Colonic mucosa (tissue), 4 donors: ENCODE measurements at regions not wholly inside any gene's neighbourhood (a gene's known extent, or its start where the extent isn't known, plus 50 kb on each side); places are given as distances from the start of the nearest gene placed in this dataset.

ENCODE experiments used
- DNase-seq: peaks from one replicate; pipeline ENCODE4 v3.0.0-alpha.2; 2020
- H3K27ac ChIP-seq: fragments of 200-600 bp; one replicate; pipeline ENCODE4 v1.8.0; 2021
- H3K27me3 ChIP-seq: fragments of 200-600 bp; one replicate; pipeline ENCODE4 v1.8.0; 2021
- H3K36me3 ChIP-seq: fragments of 200-600 bp; one replicate; pipeline ENCODE4 v1.8.0; 2021
- H3K4me1 ChIP-seq: fragments of 200-600 bp; one replicate; pipeline ENCODE4 v1.8.0; 2021; ENCODE audit warnings: mild to moderate bottlenecking
- H3K4me3 ChIP-seq: fragments of 200-600 bp; one replicate; pipeline ENCODE4 v1.8.0; 2021
- H3K9ac ChIP-seq, 2 donors: one replicate each; pipeline ENCODE4 v1.7.0; 2013; ENCODE audit warnings: control low read depth in 2 of 2, low read depth in 2 of 2, low read length in 2 of 2
- H3K9me3 ChIP-seq: fragments of 200-600 bp; one replicate; pipeline ENCODE4 v1.8.0; 2021
- CTCF ChIP-seq: fragments of 200-600 bp; IDR thresholded peaks from one replicate; pipeline ENCODE4 v1.8.0; 2022; ENCODE audit warnings: antibody characterized with exemption, mild to moderate bottlenecking
- intact Hi-C: fragments of 100-400 bp; cut with DNase I; formaldehyde crosslinking; loops from one replicate; pipeline ENCODE4 v1.14.1; 2022
- donor health status: healthy.
- donor health status: DM: no; HTN: no; CAD: no.
- donor health status: DM: no; HTN: no; CAD: no.

DNA sequence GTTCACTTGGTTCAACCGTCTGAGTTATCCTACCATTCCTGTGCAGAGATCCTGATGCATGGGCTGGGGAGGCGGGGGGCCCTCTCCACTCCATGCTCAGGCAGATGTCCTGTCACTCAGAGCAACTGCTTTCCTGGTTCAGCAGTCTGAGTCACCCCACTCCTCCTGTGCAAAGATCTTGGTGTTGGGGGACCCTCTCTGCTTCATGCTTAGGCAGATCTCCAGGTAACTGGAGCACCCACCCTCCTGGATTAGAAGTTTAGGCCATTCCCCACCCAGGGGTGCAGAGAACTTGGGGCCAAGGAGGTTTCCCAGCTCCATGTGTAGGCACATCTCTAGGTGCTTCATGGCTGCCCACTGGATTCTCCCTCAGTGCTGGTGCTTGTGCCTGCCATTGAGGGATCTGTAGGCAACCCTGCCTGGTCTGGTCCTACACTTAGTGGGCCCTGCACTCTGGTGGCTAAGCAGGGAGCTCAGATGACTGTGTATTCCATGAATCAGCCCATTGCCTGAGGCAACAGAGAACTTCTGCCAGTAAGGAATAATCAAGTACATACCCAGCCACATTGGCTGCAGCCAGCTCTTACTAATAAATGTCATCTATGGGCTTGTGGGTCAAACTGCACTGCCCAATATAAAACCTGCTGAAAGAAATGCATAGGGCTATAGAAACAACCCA, 465.4 kb upstream of the THBS1 start:
- TF ChIP-seq CTCF: no peak
- no peaks in the 10 kb centered on the region for H3K27me3 ChIP-seq

DNA sequence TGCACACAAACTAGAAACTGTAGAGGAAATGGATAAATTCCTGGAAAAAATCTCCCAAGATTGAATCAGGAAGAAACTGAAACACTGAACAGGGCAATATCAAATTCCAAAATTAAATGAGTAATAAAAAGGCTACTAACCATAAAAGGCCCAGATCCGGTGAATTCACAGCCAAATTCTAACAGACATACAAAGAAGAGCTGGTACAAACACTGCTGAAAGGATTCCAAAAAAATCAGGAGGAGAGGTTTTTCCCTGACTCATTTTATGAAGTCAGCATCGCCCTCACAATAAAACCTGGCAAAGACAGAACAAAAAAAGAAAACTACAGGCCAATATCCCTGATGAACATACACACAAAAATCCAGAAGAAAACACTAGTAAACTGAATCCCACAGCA, 462.4 kb upstream of the THBS1 start:
- no peaks in the 10 kb centered on the region for H3K27me3 ChIP-seq
- no peaks in the 10 kb centered on the region for H3K9me3 ChIP-seq
- no peaks in the 10 kb centered on the region for H3K36me3 ChIP-seq
- no peaks in the 10 kb centered on the region for H3K4me1 ChIP-seq
- no peak overlapping the region for H3K9ac ChIP-seq
- H3K4me3 ChIP-seq: no peak overlapping the region
- no peak for DNase-seq
- no peak for TF ChIP-seq CTCF
- H3K27ac ChIP-seq: no peak overlapping the region
- intact Hi-C loops: no loop called here

More for the DNA sequence above, 465.4 kb upstream of the THBS1 start:
- Histone ChIP-seq H3K27ac (no peak overlapping the region), H3K36me3 (no peaks in the 10 kb centered on the region), H3K9ac (no peak overlapping the region), H3K4me3 (no peak overlapping the region), H3K9me3 (no peaks in the 10 kb centered on the region), H3K4me1 (no peaks in the 10 kb centered on the region)
- no peak for DNase-seq
- intact Hi-C loops: no loop called here

- DNase-seq: no peak
- no peaks in the 10 kb centered on the region for H3K27me3 ChIP-seq
- no peak overlapping the region for H3K27ac ChIP-seq
- no peak overlapping the region for H3K4me3 ChIP-seq
- no peaks in the 10 kb centered on the region for H3K36me3 ChIP-seq
- no peak overlapping the region for H3K9ac ChIP-seq
- no peaks in the 10 kb centered on the region for H3K9me3 ChIP-seq
- no peak for TF ChIP-seq CTCF
- no peaks in the 10 kb centered on the region for H3K4me1 ChIP-seq
- intact Hi-C loops: no loop called here
These were observed 456.7 kb upstream of the THBS1 start for GRCh38 chr15:39124155-39124552.

DNA sequence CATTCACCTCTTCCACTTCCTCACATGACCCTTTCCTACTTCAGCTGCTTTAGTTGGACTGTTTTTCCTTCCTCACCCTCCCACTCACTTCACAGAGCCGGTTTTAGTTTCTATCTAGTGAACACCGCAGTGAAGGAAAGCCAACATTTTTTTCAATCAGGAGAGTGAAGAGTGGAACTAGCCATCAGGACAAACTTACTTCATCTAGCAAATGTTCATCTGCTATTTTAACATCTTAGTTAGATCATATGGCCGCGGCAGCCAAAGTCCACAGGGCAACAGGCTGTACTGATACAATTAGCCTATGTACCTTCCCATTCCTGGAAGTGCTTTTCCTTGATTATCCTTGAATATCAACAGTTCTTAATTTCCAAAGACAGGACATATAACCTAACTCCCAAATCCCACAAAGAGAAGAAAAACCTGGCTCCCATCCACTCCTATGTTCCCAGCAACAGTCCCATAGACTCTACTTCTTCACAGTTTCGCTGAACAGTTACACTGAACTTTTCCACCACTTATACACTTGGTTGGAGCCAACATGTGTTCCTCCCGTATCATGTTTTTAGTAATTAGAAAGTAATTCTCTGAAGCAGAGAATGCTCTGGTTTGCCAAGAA, 456.2 kb upstream of the THBS1 start:
- Histone ChIP-seq H3K4me1 (no peaks in the 10 kb centered on the region), H3K9me3 (no peaks in the 10 kb centered on the region), H3K9ac (no peak overlapping the region), H3K4me3 (no peak overlapping the region), H3K36me3 (no peaks in the 10 kb centered on the region), H3K27ac (no peak overlapping the region), H3K27me3 (no peaks in the 10 kb centered on the region)
- TF ChIP-seq CTCF: no peak
- intact Hi-C loops: loop anchor here (5.0 kb wide), 1 partner anchor 458 kb away; the partner anchor contains the start of gene THBS1
- no peak for DNase-seq

DNA sequence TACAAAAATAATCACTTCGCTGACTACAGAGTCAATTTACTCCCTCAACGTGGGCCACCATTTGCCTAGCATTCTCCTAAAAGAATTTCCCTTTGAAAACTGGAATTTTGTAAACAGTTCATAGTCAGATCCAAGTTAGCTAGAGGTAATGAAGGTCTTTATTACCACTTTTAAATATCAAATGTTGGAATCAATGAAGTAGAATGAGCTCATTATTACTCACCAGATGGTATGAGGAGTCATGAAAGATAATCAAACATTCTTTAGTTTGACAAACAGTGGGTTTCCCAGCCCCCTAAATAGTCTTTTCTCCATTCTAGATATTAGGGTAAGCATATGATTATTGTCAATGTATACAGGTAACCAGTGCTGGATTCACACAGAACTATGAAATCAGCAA, 455.7 kb upstream of the THBS1 start:
- TF ChIP-seq CTCF: no peak
- intact Hi-C loops: loop anchor here (5.0 kb wide), 1 partner anchor 457 kb away; the partner anchor contains the start of gene THBS1
- Histone ChIP-seq H3K27ac (no peak overlapping the region), H3K9ac (no peak overlapping the region), H3K9me3 (no peaks in the 10 kb centered on the region), H3K4me1 (no peaks in the 10 kb centered on the region), H3K4me3 (no peak overlapping the region), H3K36me3 (no peaks in the 10 kb centered on the region), H3K27me3 (no peaks in the 10 kb centered on the region)
- DNase-seq: no peak
